ENCODE measurements at regions not wholly inside any gene's neighbourhood (a gene's known extent, or its start where the extent isn't known, plus 50 kb on each side); places are given as distances from the start of the nearest gene placed in this dataset.

- H3K36me3 ChIP-seq (ENCODE audit: control insufficient read depth in 1 of 2, insufficient read depth in 2 of 2, low read length in 2 of 2): no peaks in the 10 kb centered on the region
- no peak overlapping the region for H3K9ac ChIP-seq (ENCODE audit: low read length)
- RAD21 ChIA-PET (ENCODE audit: low non-redundant PET in 1 of 2, low total read pairs in 2 of 2, uncharacterized antibody in 2 of 2, unreplicated experiment in 2 of 2): no interaction called here
- DNase-seq (ENCODE audit: low read depth, low spot score) (no peak), ATAC-seq (no peak)
- peaks cover 0 to 8% of the 10 kb centered on the region in 2 experiments; a peak in 1 of 4 replicates for H3K4me1 ChIP-seq (ENCODE audit: control insufficient read depth in 1 of 2, insufficient read depth in 2 of 2, low read length in 2 of 2)
- CTCF ChIA-PET: no interaction called here
- H3K9me3 ChIP-seq (ENCODE audit: control insufficient read depth in 1 of 2, insufficient read depth in 1 of 2, low read depth in 1 of 2, low read length in 2 of 2): no peaks in the 10 kb centered on the region; a peak in 2 of 4 replicates
- no peak overlapping the region for H3K4me2 ChIP-seq (ENCODE audit: low read length)
- no peaks in the 10 kb centered on the region for H4K20me1 ChIP-seq (ENCODE audit: insufficient read depth)
- no TSS peak for BruUV-seq (replicated peaks)
- TF ChIP-seq EZH2phosphoT487 (IDR thresholded peaks at IDR 0.05; ENCODE audit: borderline replicate concordance) (no peak), ZBTB33 (IDR thresholded peaks at IDR 0.05; ENCODE audit: extremely low read depth, insufficient replicate concordance, low read length) (no peak), CBX3 (IDR thresholded peaks at IDR 0.05; ENCODE audit: low read depth) (no peak), ZFX (IDR thresholded peaks at IDR 0.05) (no peak), CTCF (IDR thresholded peaks at IDR 0.05 in 2 of 3, conservative IDR thresholded peaks at IDR 0.05 in 1 of 3; ENCODE audit: borderline replicate concordance in 1 of 3, insufficient read depth in 1 of 3, low read depth in 2 of 3, low read length in 2 of 3) (no peak), FOSL1 (IDR thresholded peaks at IDR 0.05; ENCODE audit: low read depth) (no peak), SIN3A (IDR thresholded peaks at IDR 0.05; ENCODE audit: low read depth) (no peak), RAD21 (IDR thresholded peaks at IDR 0.05; ENCODE audit: low read depth) (no peak), CEBPB (IDR thresholded peaks at IDR 0.05; ENCODE audit: low read depth) (no peak), REST (IDR thresholded peaks at IDR 0.05; ENCODE audit: low read depth) (no peak), SRF (IDR thresholded peaks at IDR 0.05; ENCODE audit: low read depth) (no peak), TCF7L2 (IDR thresholded peaks at IDR 0.05; ENCODE audit: borderline replicate concordance, extremely low read depth, insufficient read depth, insufficient read length) (no peak), SP1 (IDR thresholded peaks at IDR 0.05; ENCODE audit: low read depth) (no peak)
- TF ChIP-seq, protein P1, sequence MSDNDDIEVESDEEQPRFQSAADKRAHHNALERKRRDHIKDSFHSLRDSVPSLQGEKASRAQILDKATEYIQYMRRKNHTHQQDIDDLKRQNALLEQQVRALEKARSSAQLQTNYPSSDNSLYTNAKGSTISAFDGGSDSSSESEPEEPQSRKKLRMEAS (IDR thresholded peaks at IDR 0.05): no peak
- TF ChIP-seq, protein P2, sequence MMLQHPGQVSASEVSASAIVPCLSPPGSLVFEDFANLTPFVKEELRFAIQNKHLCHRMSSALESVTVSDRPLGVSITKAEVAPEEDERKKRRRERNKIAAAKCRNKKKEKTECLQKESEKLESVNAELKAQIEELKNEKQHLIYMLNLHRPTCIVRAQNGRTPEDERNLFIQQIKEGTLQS (IDR thresholded peaks at IDR 0.05): no peak
- intact Hi-C loops (cut with micrococcal nuclease): no loop called here
- POLR2A ChIA-PET: no interaction called here
- H3K79me2 ChIP-seq (ENCODE audit: insufficient read depth, low read length): no peaks in the 10 kb centered on the region
- no peak overlapping the region for H3K4me3 ChIP-seq (replicated peaks in 1 of 2; ENCODE audit: low read depth in 1 of 2, low read length in 2 of 2)
- no peaks in the 10 kb centered on the region for H3K9me2 ChIP-seq (ENCODE audit: insufficient read depth)
- H2AFZ ChIP-seq (ENCODE audit: low read depth, low read length, poor library complexity, severe bottlenecking): no peak overlapping the region
- H3K27ac ChIP-seq (ENCODE audit: low read depth, low read length): no peak overlapping the region
- H3K27me3 ChIP-seq (ENCODE audit: insufficient read depth, low read length): no peaks in the 10 kb centered on the region
Measured at GRCh38 chr15:36330598-36330997, 248.8 kb upstream of the CDIN1 start.

All from HCT116 (cell line).